GM12878 (cell line): ENCODE measurements at regions not wholly inside any gene's neighbourhood (a gene's known extent, or its start where the extent isn't known, plus 50 kb on each side); places are given as distances from the start of the nearest gene placed in this dataset.

ENCODE experiments used
- ATAC-seq: fragments of 200-7000 bp; cut with Tn5 transposase; 3 replicates; pipeline ENCODE4 v1.9.1; 2020; ENCODE audit warnings: mild to moderate bottlenecking, moderate library complexity
- BruUV-seq: library from RNA; stranded (reverse); fragments of 400-500 nt; replicated peaks from 2 replicates; lab custom pipeline; 2021; lab: Mats Ljungman, UMichigan
- CTCF ChIA-PET: fragments of 300-600 bp; sonication (Branson Sonifier 250); formaldehyde crosslinking; extraction: SDS; loops from one replicate; lab custom pipeline; 2021; ENCODE audit warnings: inconsistent platforms; lab: Yijun Ruan, JAX
- POLR2A ChIA-PET: fragments of 350-600 bp; formaldehyde crosslinking; extraction: SDS; loops from one replicate; lab custom pipeline; 2021; ENCODE audit warnings: inconsistent platforms; lab: Charles Lee
- RAD21 ChIA-PET: fragments of 300-600 bp; sonication (Branson Sonifier 250); formaldehyde crosslinking; loops from one replicate; lab custom pipeline; 2023; ENCODE audit warnings: antibody characterized with exemption; ENCODE audit not compliant: unreplicated experiment; lab: Charles Lee
- SMC1A ChIA-PET: fragments of 300-600 bp; sonication (Branson Sonifier 250); formaldehyde crosslinking; loops from one replicate; lab custom pipeline; 2023; ENCODE audit not compliant: unreplicated experiment, uncharacterized antibody; lab: Charles Lee
- DNase-seq: peaks from one replicate; pipeline ENCODE4 v3.0.0-alpha.2; 2011; ENCODE audit warnings: low read depth, low spot score
- FAIRE-seq: peaks from 3 replicates; lab custom pipeline; 2011; peaks lifted over from hg19 to GRCh38; lab: Jason Lieb, UNC
- H2AFZ ChIP-seq: 2 replicates; pipeline ENCODE4 v1.6.0; 2011; ENCODE audit warnings: low read depth, low read length, control low read depth; ENCODE audit not compliant: control insufficient read depth
- H3K27ac ChIP-seq: 2 replicates; pipeline ENCODE4 v1.5.1; 2011; ENCODE audit warnings: control low read depth; ENCODE audit not compliant: control insufficient read depth, insufficient read depth
- H3K27me3 ChIP-seq, 2 experiments: replicated peaks in 1 of 2; 2 replicates each; pipeline versions ENCODE4 v1.6.0 to v1.6.1; 2011; ENCODE audit warnings: low read length in 1 of 2; ENCODE audit not compliant: control insufficient read depth in 2 of 2, insufficient read depth in 2 of 2
- H3K36me3 ChIP-seq, 2 experiments: 2 replicates each; pipeline ENCODE4 v1.5.1; 2011; ENCODE audit warnings: low read length in 1 of 2; ENCODE audit not compliant: control insufficient read depth in 2 of 2, insufficient read depth in 2 of 2
- H3K4me1 ChIP-seq: 2 replicates; pipeline ENCODE4 v1.6.1; 2011; ENCODE audit warnings: mild to moderate bottlenecking, low read length, moderate library complexity, mixed read lengths; ENCODE audit not compliant: control insufficient read depth, insufficient read depth
- H3K4me2 ChIP-seq: 2 replicates; pipeline ENCODE4 v1.6.0; 2011; ENCODE audit warnings: control low read depth; ENCODE audit not compliant: control insufficient read depth, insufficient read depth
- H3K4me3 ChIP-seq: fragments of 200-600 bp; sonication (generic); 2 replicates; pipeline ENCODE4 v1.5.1; 2016
- H3K79me2 ChIP-seq: 2 replicates; pipeline ENCODE4 v1.6.0; 2011; ENCODE audit warnings: low read length; ENCODE audit not compliant: control insufficient read depth, insufficient read depth
- H3K9ac ChIP-seq: 2 replicates; pipeline ENCODE4 v1.8.0; 2011; ENCODE audit warnings: low read length, control low read depth, mixed read lengths; ENCODE audit not compliant: control insufficient read depth, insufficient read depth
- H3K9me3 ChIP-seq: replicated peaks from 3 replicates; pipeline ENCODE4 v1.5.1; 2011; ENCODE audit warnings: mild to moderate bottlenecking, low read length; ENCODE audit not compliant: control insufficient read depth, insufficient read depth
- H4K20me1 ChIP-seq: 2 replicates; pipeline ENCODE4 v1.6.0; 2011; ENCODE audit not compliant: control insufficient read depth, insufficient read depth
- EZH2 ChIP-seq: IDR thresholded peaks from 2 replicates; pipeline ENCODE4 v1.6.1; 2012; ENCODE audit warnings: low read depth, mild to moderate bottlenecking, control low read depth, inconsistent platforms, low read length, borderline replicate concordance; ENCODE audit not compliant: control insufficient read depth
- IKZF1 ChIP-seq: fragments of 450-650 bp; conservative IDR thresholded peaks from 2 replicates; pipeline ENCODE4 v1.6.1; 2017; ENCODE audit warnings: antibody characterized with exemption, mild to moderate bottlenecking
- NFYA ChIP-seq: IDR thresholded peaks from 2 replicates; pipeline ENCODE4 v1.6.1; 2011; ENCODE audit warnings: low read depth, mild to moderate bottlenecking, low read length, improper control_type of control experiment, borderline replicate concordance
- PBX3 ChIP-seq: IDR thresholded peaks from 2 replicates; pipeline ENCODE4 v1.6.1; 2011; ENCODE audit warnings: mild to moderate bottlenecking, low read depth, low read length, moderate library complexity; ENCODE audit not compliant: insufficient replicate concordance
- RB1 ChIP-seq: fragments of 450-650 bp; formaldehyde crosslinking; IDR thresholded peaks from 2 replicates; pipeline ENCODE4 v1.6.1; 2017; ENCODE audit warnings: mild to moderate bottlenecking, borderline replicate concordance
- TCF12 ChIP-seq: IDR thresholded peaks from 2 replicates; pipeline ENCODE4 v1.6.1; 2011; ENCODE audit warnings: low read depth, mild to moderate bottlenecking, low read length
- YBX1 ChIP-seq: fragments of 450-650 bp; IDR thresholded peaks from 2 replicates; pipeline ENCODE4 v1.6.1; 2016; ENCODE audit warnings: antibody characterized with exemption
- WGBS: methylation state at CpG from one replicate; pipeline ENCODE4 v1.1.6; 2016; ENCODE audit warnings: low lambda C conversion rate; ENCODE audit not compliant: insufficient replicate concordance, insufficient coverage; ENCODE audit errors: missing lambda C conversion rate; 5-methylcytosine and 5-hydroxymethylcytosine counted together
- in situ Hi-C: fragments of 300-500 bp; cut with MboI; formaldehyde crosslinking; loops from 9 replicates; pipeline ENCODE4 v1.14.3; 2018; ENCODE audit warnings: mixed read lengths
- intact Hi-C: fragments of 100-400 bp; cut with micrococcal nuclease; formaldehyde crosslinking; loops from one replicate; pipeline ENCODE4 v1.14.2; 2022; ENCODE audit not compliant: unreplicated experiment
- TF ChIP-seq, protein P1 (sequence below): fragments of 150-350 bp; IDR thresholded peaks from 2 replicates; pipeline ENCODE4 v1.6.1; 2014; ENCODE audit warnings: mild to moderate bottlenecking, low read depth, low read length
- TF ChIP-seq, protein P2 (sequence below): fragments of 450-650 bp; IDR thresholded peaks from 2 replicates; pipeline ENCODE4 v1.6.1; 2018; ENCODE audit warnings: mild to moderate bottlenecking, low read depth, moderate library complexity; ENCODE audit not compliant: partially characterized antibody

DNA sequence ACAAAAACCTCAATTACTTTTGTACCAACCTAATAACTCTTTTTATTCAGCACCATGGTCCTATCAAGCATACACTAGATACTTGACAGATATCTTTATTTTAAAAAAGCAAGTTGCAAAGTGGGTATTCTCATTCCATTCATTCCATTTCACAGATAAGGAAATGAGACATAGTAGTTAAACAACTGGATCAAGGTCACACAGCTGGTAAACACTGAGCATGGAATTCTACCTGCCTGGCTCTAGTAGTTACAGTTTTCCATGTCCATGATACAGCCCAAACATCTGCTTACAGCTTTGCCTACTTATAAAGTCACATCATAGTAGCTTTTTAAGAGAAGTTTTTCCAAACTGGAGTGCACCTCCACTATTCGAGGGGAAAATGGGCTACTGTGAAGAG lies 57.1 kb upstream of the SERTM1 start:
- CTCF ChIA-PET = no interaction called here
- SMC1A ChIA-PET = no interaction called here
- no peak for FAIRE-seq
- no peak for TF ChIP-seq TCF12
- TF ChIP-seq NFYA = no peak
- TF ChIP-seq, protein P1, sequence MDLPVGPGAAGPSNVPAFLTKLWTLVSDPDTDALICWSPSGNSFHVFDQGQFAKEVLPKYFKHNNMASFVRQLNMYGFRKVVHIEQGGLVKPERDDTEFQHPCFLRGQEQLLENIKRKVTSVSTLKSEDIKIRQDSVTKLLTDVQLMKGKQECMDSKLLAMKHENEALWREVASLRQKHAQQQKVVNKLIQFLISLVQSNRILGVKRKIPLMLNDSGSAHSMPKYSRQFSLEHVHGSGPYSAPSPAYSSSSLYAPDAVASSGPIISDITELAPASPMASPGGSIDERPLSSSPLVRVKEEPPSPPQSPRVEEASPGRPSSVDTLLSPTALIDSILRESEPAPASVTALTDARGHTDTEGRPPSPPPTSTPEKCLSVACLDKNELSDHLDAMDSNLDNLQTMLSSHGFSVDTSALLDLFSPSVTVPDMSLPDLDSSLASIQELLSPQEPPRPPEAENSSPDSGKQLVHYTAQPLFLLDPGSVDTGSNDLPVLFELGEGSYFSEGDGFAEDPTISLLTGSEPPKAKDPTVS = no peak
- no peak for TF ChIP-seq IKZF1
- no peak for TF ChIP-seq RB1
- no peak for TF ChIP-seq PBX3
- TF ChIP-seq, protein P2, sequence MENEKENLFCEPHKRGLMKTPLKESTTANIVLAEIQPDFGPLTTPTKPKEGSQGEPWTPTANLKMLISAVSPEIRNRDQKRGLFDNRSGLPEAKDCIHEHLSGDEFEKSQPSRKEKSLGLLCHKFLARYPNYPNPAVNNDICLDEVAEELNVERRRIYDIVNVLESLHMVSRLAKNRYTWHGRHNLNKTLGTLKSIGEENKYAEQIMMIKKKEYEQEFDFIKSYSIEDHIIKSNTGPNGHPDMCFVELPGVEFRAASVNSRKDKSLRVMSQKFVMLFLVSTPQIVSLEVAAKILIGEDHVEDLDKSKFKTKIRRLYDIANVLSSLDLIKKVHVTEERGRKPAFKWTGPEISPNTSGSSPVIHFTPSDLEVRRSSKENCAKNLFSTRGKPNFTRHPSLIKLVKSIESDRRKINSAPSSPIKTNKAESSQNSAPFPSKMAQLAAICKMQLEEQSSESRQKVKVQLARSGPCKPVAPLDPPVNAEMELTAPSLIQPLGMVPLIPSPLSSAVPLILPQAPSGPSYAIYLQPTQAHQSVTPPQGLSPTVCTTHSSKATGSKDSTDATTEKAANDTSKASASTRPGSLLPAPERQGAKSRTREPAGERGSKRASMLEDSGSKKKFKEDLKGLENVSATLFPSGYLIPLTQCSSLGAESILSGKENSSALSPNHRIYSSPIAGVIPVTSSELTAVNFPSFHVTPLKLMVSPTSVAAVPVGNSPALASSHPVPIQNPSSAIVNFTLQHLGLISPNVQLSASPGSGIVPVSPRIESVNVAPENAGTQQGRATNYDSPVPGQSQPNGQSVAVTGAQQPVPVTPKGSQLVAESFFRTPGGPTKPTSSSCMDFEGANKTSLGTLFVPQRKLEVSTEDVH = no peak
- no peak for TF ChIP-seq EZH2
- no peak for TF ChIP-seq YBX1
- TF ChIP-seq, all 136 proteins: peak for 0
- ChIA-PET POLR2A (no interaction called here), RAD21 (no interaction called here)
- Histone ChIP-seq H3K4me3 (no peak overlapping the region), H3K36me3 (no peaks in the 10 kb centered on the region), H4K20me1 (no peaks in the 10 kb centered on the region), H3K27ac (no peak overlapping the region), H3K9ac (no peak overlapping the region), H3K79me2 (no peaks in the 10 kb centered on the region), H3K27me3 (no peaks in the 10 kb centered on the region), H3K4me2 (no peak overlapping the region), H3K9me3 (no peaks in the 10 kb centered on the region), H2AFZ (no peak overlapping the region), H3K4me1 (no peaks in the 10 kb centered on the region)
- no TSS peak for BruUV-seq
- no peak for DNase-seq
- no peak for ATAC-seq
- intact Hi-C loops = no loop called here
- in situ Hi-C loops = no loop called here
- WGBS = 5% methylated on average over 1 of the region's 1 CpG
